ENCODE measurements at regions not wholly inside any gene's neighbourhood (a gene's known extent, or its start where the extent isn't known, plus 50 kb on each side); places are given as distances from the start of the nearest gene placed in this dataset.

GRCh38 chr14:76974365-76974764 lies 54.1 kb downstream of the IRF2BPL start:
- whole genome bisulfite sequencing = 85% methylated on average over 2 of the region's 2 CpGs
- Histone ChIP-seq H3K9me3 (ENCODE audit: control insufficient read depth in 2 of 2, insufficient read depth in 1 of 2, low read length in 1 of 2) (no peaks in the 10 kb centered on the region), H3K27me3 (ENCODE audit: control insufficient read depth in 2 of 2, insufficient read depth in 1 of 2, low read length in 1 of 2) (no peaks in the 10 kb centered on the region), H3K4me1 (ENCODE audit: control insufficient read depth in 2 of 2, insufficient read depth in 2 of 2, low read length in 2 of 2) (peaks cover 21 to 44% of the 10 kb centered on the region in 2 donors), H3K27ac (ENCODE audit: low read depth in 1 of 2, low read length in 1 of 2) (no peak overlapping the region), H3K36me3 (ENCODE audit: control insufficient read depth in 2 of 2, insufficient read depth in 2 of 2, low read length in 1 of 2) (no peaks in the 10 kb centered on the region), H3K4me3 (ENCODE audit: low read length in 2 of 2) (no peak overlapping the region)
- DNase-seq (ENCODE audit: low read depth in 6 of 9, low spot score in 9 of 9) = no peak

DNA sequence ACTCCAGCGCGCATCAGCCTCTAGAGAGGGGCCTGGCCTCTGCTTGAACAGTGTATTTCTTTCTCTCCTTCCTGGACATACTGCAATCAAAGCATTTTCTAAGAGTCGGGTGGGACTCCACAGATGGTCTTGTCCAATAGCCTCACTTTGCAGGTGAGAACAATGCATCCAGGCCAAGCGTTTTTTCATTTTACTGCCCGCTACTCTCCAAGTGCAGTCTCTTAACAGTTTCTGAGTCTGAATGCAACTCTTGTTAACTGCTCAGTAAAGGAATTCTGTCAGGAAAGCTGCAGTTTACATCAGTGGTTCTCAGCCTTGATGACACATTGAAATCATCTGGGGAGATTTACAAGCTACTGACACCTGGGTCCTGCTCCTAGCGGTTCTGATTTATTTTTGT lies 57.0 kb downstream of the IRF2BPL start:
- peaks cover 8 to 23% of the 10 kb centered on the region in 2 donors for H3K4me1 ChIP-seq (ENCODE audit: control insufficient read depth in 2 of 2, insufficient read depth in 2 of 2, low read length in 2 of 2)
- H3K36me3 ChIP-seq (ENCODE audit: control insufficient read depth in 2 of 2, insufficient read depth in 2 of 2, low read length in 1 of 2) = no peaks in the 10 kb centered on the region
- WGBS = 90% methylated on average over 6 of the region's 6 CpGs
- H3K27me3 ChIP-seq (ENCODE audit: control insufficient read depth in 2 of 2, insufficient read depth in 1 of 2, low read length in 1 of 2) = no peaks in the 10 kb centered on the region
- no peak for DNase-seq (ENCODE audit: low read depth in 6 of 9, low spot score in 9 of 9)
- no peak overlapping the region for H3K4me3 ChIP-seq (ENCODE audit: low read length in 2 of 2)
- H3K9me3 ChIP-seq (ENCODE audit: control insufficient read depth in 2 of 2, insufficient read depth in 1 of 2, low read length in 1 of 2) = no peaks in the 10 kb centered on the region
- H3K27ac ChIP-seq (ENCODE audit: low read depth in 1 of 2, low read length in 1 of 2) = no peak overlapping the region

- H3K9me3 ChIP-seq (ENCODE audit: control insufficient read depth in 2 of 2, insufficient read depth in 1 of 2, low read length in 1 of 2) = no peaks in the 10 kb centered on the region
- DNase-seq (ENCODE audit: low read depth in 6 of 9, low spot score in 9 of 9) = no peak
- no peak overlapping the region for H3K27ac ChIP-seq (ENCODE audit: low read depth in 1 of 2, low read length in 1 of 2)
- H3K4me3 ChIP-seq (ENCODE audit: low read length in 2 of 2) = no peak overlapping the region
- no peaks in the 10 kb centered on the region for H3K36me3 ChIP-seq (ENCODE audit: control insufficient read depth in 2 of 2, insufficient read depth in 2 of 2, low read length in 1 of 2)
- 98% methylated on average over 16 of the region's 16 CpGs for WGBS
- peaks cover 5 to 18% of the 10 kb centered on the region in 2 donors for H3K4me1 ChIP-seq (ENCODE audit: control insufficient read depth in 2 of 2, insufficient read depth in 2 of 2, low read length in 2 of 2)
- H3K27me3 ChIP-seq (ENCODE audit: control insufficient read depth in 2 of 2, insufficient read depth in 1 of 2, low read length in 1 of 2) = no peaks in the 10 kb centered on the region
These were observed 59.9 kb downstream of the IRF2BPL start for GRCh38 chr14:76968621-76969063.

GRCh38 chr14:76967788-76968187 lies 60.7 kb downstream of the IRF2BPL start:
- WGBS = 89% methylated on average over 7 of the region's 7 CpGs
- Histone ChIP-seq H3K27me3 (ENCODE audit: control insufficient read depth in 2 of 2, insufficient read depth in 1 of 2, low read length in 1 of 2) (no peaks in the 10 kb centered on the region), H3K4me1 (ENCODE audit: control insufficient read depth in 2 of 2, insufficient read depth in 2 of 2, low read length in 2 of 2) (peaks cover 5 to 18% of the 10 kb centered on the region in 2 donors), H3K4me3 (ENCODE audit: low read length in 2 of 2) (no peak overlapping the region), H3K27ac (ENCODE audit: low read depth in 1 of 2, low read length in 1 of 2) (no peak overlapping the region), H3K36me3 (ENCODE audit: control insufficient read depth in 2 of 2, insufficient read depth in 2 of 2, low read length in 1 of 2) (no peaks in the 10 kb centered on the region), H3K9me3 (ENCODE audit: control insufficient read depth in 2 of 2, insufficient read depth in 1 of 2, low read length in 1 of 2) (no peaks in the 10 kb centered on the region)
- no peak for DNase-seq (ENCODE audit: low read depth in 6 of 9, low spot score in 9 of 9)

GRCh38 chr14:76965232-76965631 lies 63.3 kb downstream of the IRF2BPL start:
- no peak for DNase-seq (ENCODE audit: low read depth in 6 of 9, low spot score in 9 of 9)
- H3K4me1 ChIP-seq (ENCODE audit: control insufficient read depth in 2 of 2, insufficient read depth in 2 of 2, low read length in 2 of 2) = peaks cover 19 to 38% of the 10 kb centered on the region in 2 donors
- peak overlapping the region in 1 of 2 donors; percentile 26 for H3K27ac ChIP-seq (ENCODE audit: low read depth in 1 of 2, low read length in 1 of 2)
- H3K36me3 ChIP-seq (ENCODE audit: control insufficient read depth in 2 of 2, insufficient read depth in 2 of 2, low read length in 1 of 2) = no peaks in the 10 kb centered on the region
- no peak overlapping the region for H3K4me3 ChIP-seq (ENCODE audit: low read length in 2 of 2)
- 77% methylated on average over 5 of the region's 5 CpGs for WGBS
- H3K9me3 ChIP-seq (ENCODE audit: control insufficient read depth in 2 of 2, insufficient read depth in 1 of 2, low read length in 1 of 2) = no peaks in the 10 kb centered on the region
- no peaks in the 10 kb centered on the region for H3K27me3 ChIP-seq (ENCODE audit: control insufficient read depth in 2 of 2, insufficient read depth in 1 of 2, low read length in 1 of 2)

GRCh38 chr14:76964695-76965094 lies 63.8 kb downstream of the IRF2BPL start:
- no peak for DNase-seq (ENCODE audit: low read depth in 6 of 9, low spot score in 9 of 9)
- H3K4me1 ChIP-seq (ENCODE audit: control insufficient read depth in 2 of 2, insufficient read depth in 2 of 2, low read length in 2 of 2) = peaks cover 19 to 38% of the 10 kb centered on the region in 2 donors

GRCh38 chr14:76963372-76963771 lies 65.1 kb downstream of the IRF2BPL start:
- H3K4me3 ChIP-seq (ENCODE audit: low read length in 2 of 2) = no peak overlapping the region
- H3K36me3 ChIP-seq (ENCODE audit: control insufficient read depth in 2 of 2, insufficient read depth in 2 of 2, low read length in 1 of 2) = no peaks in the 10 kb centered on the region
- WGBS = 99% methylated on average over 3 of the region's 3 CpGs
- no peak for DNase-seq (ENCODE audit: low read depth in 6 of 9, low spot score in 9 of 9)
- no peaks in the 10 kb centered on the region for H3K27me3 ChIP-seq (ENCODE audit: control insufficient read depth in 2 of 2, insufficient read depth in 1 of 2, low read length in 1 of 2)
- H3K4me1 ChIP-seq (ENCODE audit: control insufficient read depth in 2 of 2, insufficient read depth in 2 of 2, low read length in 2 of 2) = peaks cover 19 to 46% of the 10 kb centered on the region in 2 donors
- H3K27ac ChIP-seq (ENCODE audit: low read depth in 1 of 2, low read length in 1 of 2) = no peak overlapping the region
- H3K9me3 ChIP-seq (ENCODE audit: control insufficient read depth in 2 of 2, insufficient read depth in 1 of 2, low read length in 1 of 2) = no peaks in the 10 kb centered on the region

More at GRCh38 chr14:76964695-76965094, 63.8 kb downstream of the IRF2BPL start:
- H3K27me3 ChIP-seq (ENCODE audit: control insufficient read depth in 2 of 2, insufficient read depth in 1 of 2, low read length in 1 of 2) = no peaks in the 10 kb centered on the region
- no peak overlapping the region for H3K27ac ChIP-seq (ENCODE audit: low read depth in 1 of 2, low read length in 1 of 2)
- no peaks in the 10 kb centered on the region for H3K9me3 ChIP-seq (ENCODE audit: control insufficient read depth in 2 of 2, insufficient read depth in 1 of 2, low read length in 1 of 2)
- H3K36me3 ChIP-seq (ENCODE audit: control insufficient read depth in 2 of 2, insufficient read depth in 2 of 2, low read length in 1 of 2) = no peaks in the 10 kb centered on the region
- no peak overlapping the region for H3K4me3 ChIP-seq (ENCODE audit: low read length in 2 of 2)
- WGBS = 85% methylated on average over 5 of the region's 5 CpGs

DNA sequence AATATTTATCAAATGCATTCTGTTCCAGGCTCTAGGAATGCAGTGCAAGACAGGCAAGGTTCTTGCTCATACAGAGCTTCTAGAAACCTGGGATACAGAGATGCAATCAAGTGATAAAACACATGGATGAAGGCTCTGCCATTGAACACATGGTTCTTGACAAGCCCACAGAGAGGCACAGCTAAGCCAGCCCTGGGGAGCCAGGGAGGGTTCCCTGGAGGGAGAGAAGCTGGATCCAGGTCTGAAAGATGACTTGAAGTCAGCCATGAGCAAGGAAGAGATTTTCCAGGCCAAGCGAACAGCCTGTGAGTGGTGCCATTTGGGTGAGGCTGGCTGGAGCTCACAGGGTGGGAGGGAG lies 66.2 kb downstream of the IRF2BPL start:
- Histone ChIP-seq H3K4me1 (ENCODE audit: control insufficient read depth in 2 of 2, insufficient read depth in 2 of 2, low read length in 2 of 2) (peaks cover 21 to 56% of the 10 kb centered on the region in 2 donors), H3K27me3 (ENCODE audit: control insufficient read depth in 2 of 2, insufficient read depth in 1 of 2, low read length in 1 of 2) (no peaks in the 10 kb centered on the region), H3K27ac (ENCODE audit: low read depth in 1 of 2, low read length in 1 of 2) (peak overlapping the region; percentile 85 to 88), H3K36me3 (ENCODE audit: control insufficient read depth in 2 of 2, insufficient read depth in 2 of 2, low read length in 1 of 2) (no peaks in the 10 kb centered on the region), H3K4me3 (ENCODE audit: low read length in 2 of 2) (peak overlapping the region; percentile 40 to 64), H3K9me3 (ENCODE audit: control insufficient read depth in 2 of 2, insufficient read depth in 1 of 2, low read length in 1 of 2) (no peaks in the 10 kb centered on the region)
- no peak for DNase-seq (ENCODE audit: low read depth in 6 of 9, low spot score in 9 of 9)
- 96% methylated on average over 1 of the region's 1 CpG for WGBS

- H3K27me3 ChIP-seq (ENCODE audit: control insufficient read depth in 2 of 2, insufficient read depth in 1 of 2, low read length in 1 of 2) = no peaks in the 10 kb centered on the region
- peak overlapping the region; percentile 40 to 64 for H3K4me3 ChIP-seq (ENCODE audit: low read length in 2 of 2)
- DNase-seq (ENCODE audit: low read depth in 6 of 9, low spot score in 9 of 9) = peak; percentile 67 to 94 (median 85)
- peak overlapping the region; percentile 85 to 88 for H3K27ac ChIP-seq (ENCODE audit: low read depth in 1 of 2, low read length in 1 of 2)
- H3K9me3 ChIP-seq (ENCODE audit: control insufficient read depth in 2 of 2, insufficient read depth in 1 of 2, low read length in 1 of 2) = no peaks in the 10 kb centered on the region
- no peaks in the 10 kb centered on the region for H3K36me3 ChIP-seq (ENCODE audit: control insufficient read depth in 2 of 2, insufficient read depth in 2 of 2, low read length in 1 of 2)
- peaks cover 24 to 61% of the 10 kb centered on the region in 2 donors for H3K4me1 ChIP-seq (ENCODE audit: control insufficient read depth in 2 of 2, insufficient read depth in 2 of 2, low read length in 2 of 2)
- WGBS = 3% methylated on average over 24 of the region's 24 CpGs
These were observed 66.7 kb downstream of the IRF2BPL start for GRCh38 chr14:76961631-76962302.
